Embryonic facial prominence (tissue), 1 donor: ENCODE measurements at regions not wholly inside any gene's neighbourhood (a gene's known extent, or its start where the extent isn't known, plus 50 kb on each side); places are given as distances from the start of the nearest gene placed in this dataset.

Experiments used
- DNase-seq: peaks from one replicate; pipeline ENCODE4 v3.0.0-alpha.2; 2016; ENCODE audit errors: extremely low spot score

- DNase-seq = no peak
Measured at GRCh38 chr5:155406815-155407214, 393.3 kb downstream of the KIF4B start.

GRCh38 chr5:155408465-155408864, 394.9 kb downstream of the KIF4B start:
- DNase-seq = no peak

DNA sequence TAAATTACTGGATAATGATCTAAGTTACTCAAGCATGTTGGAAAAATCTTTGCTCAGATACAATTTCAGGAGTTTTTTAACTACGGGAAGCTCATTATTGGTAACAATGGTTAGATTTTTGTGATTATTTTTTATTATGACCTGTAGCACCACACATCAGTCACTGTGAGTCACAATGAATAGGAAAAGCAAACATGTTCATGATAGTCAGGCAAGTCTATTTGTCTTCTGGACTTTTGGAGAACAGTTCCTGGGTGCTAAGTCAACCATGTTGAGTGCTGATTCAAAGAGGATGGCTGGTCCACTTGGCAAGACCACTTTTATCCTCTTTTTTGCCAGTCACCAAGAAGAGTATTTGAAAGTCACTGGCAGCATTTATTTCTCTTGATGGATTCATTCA, 403.2 kb downstream of the KIF4B start:
- no peak for DNase-seq

DNA sequence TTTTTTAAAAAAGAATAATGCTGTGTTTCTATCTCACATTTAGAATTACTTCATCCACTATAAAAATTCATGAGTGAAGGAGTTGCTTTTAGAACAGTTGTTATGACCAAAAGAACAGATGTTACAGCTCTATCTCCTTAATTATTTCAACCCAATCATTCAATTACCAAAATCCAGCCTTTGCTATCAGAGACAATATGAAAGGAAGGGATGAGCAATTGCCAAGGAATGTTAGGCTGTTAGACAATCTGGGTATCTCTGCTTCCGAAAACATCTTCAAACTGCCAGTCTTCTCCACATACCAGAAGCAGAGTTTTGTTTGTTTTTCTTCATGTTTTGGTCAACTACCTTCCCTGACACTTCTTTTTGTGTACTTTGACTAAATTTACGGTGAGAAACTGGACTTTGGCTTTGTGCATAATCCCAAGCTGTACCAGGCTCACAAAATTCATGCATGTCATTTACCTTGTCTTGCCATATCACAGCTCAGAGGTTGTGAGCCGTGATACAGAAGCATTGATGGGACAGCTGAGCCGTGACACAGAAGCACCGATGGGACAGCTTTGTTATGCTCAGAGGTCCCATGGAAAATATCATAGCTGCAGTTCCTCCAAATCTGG, 405.5 kb downstream of the KIF4B start:
- DNase-seq = no peak

GRCh38 chr5:155430192-155430591, 416.6 kb downstream of the KIF4B start:
- DNase-seq = no peak

DNA sequence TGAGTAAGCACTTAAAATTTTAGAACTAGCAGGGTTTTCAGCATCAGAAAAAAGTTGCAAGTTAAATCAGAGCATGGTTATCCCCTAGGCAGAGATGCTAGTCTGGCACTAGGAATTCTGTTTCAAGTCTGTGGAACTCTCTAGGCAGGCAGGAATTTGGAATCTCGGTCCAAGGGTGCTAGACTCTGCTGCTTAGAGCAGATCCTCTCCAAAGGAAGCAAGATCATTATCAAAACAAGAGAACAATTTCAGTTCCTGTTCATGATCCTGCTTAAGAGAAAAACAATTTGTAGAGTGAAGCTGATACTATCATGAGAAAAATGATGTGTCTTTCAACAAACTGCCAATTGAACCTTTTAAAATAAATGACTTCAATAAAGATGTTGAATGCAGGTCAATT, 420.7 kb downstream of the KIF4B start:
- DNase-seq = no peak

- no peak for DNase-seq
Measured at GRCh38 chr5:155434681-155435080, 421.1 kb downstream of the KIF4B start.

DNA sequence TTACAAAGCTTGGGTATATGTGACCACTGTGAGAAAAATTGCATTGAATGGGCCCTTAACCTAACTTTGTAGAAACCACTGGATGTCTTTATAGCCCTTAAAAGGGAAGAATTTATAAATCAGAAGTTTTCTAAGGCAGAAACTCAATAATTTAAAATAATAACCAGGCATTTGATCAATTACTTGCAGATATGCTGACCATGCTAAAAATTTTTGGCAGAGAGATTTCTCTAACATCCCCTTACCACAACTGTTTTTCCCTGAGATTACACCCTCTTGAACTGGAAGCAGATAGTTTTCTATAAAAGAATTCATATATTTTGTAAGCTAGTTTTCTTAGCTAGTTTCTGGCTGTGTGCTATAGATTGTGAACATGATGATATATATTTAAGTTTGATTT, 428.3 kb downstream of the KIF4B start:
- no peak for DNase-seq

DNA sequence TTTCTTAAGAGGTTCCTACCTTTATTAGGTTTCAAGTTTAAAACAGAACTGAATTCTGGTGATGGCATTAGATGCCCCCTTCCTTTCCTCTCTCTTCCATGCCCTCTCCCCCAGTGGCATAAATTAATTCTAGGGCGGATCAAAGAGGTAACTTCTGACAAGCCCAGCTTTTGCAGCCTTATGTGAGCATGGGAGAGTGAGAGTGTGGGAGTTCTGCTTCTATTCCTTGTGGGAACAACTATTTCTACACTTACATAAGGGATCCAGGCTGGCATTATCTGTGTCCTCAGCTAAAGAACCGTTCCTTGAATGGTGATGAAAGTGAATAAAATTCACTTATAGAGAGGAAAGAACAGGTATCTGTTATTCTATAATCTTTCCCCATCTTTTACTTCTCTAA, 437.6 kb downstream of the KIF4B start:
- no peak for DNase-seq

GRCh38 chr5:155455791-155456514, 442.4 kb downstream of the KIF4B start:
- DNase-seq = no peak

GRCh38 chr5:155459889-155460500, 446.4 kb downstream of the KIF4B start:
- DNase-seq = no peak

DNA sequence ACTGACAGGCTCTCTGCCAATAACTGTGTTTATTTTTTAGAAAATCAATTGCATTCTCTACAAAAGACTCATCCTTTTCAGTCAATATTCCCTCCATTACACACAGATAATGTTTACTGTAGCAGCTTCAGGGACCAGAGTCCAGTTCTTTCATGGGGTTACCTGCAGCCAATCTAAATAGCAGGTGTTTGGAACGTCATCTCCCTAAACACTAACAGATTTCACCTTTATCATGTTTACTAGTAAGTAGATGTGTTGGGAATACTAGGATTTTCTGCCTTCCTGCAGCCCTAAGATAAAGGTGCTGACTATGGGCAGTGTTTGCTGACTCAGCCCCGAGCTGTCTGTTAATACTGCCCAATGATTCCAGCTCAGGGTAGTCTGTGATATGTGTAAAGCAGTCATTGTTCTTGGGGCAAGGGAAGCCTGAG, 447.0 kb downstream of the KIF4B start:
- no peak for DNase-seq

DNA sequence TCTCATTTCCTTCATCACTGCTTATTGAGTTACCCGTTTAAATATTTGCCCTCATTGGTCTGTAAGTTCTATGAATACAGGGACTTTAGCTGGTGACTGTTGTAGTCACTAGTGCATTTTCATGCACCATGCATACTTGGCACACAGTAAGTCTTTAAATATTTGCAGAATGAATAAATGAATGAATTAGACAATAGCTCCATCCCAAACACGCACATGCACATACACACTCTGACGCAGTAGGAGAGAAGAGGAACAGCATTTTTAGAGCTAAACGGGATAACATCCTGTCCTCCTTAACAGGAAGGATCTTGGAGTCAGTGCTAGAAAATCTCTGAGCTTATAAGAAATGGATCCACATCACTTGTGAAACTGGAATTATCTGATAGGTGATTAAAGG, 447.7 kb downstream of the KIF4B start:
- no peak for DNase-seq

GRCh38 chr5:155466851-155467250, 453.3 kb downstream of the KIF4B start:
- no peak for DNase-seq

DNA sequence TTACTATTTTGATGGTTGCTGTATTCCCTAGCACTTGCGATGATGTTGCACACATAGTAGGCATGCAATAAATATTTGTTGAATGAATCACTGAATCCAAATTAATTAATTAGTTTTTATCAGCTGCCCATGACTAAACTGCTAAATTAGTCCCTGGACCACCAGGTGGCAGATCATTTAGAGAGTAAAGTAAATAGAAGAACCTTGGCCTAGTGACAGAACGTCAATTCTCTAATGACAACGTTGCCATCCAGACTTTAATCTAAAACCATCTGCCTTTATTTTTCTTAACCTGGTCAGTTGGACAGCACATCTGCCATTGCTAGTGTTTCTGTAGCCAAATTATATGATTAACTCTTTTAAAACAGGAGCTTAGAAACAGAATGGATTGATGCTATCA, 457.5 kb downstream of the KIF4B start:
- DNase-seq = no peak

- no peak for DNase-seq
Measured at GRCh38 chr5:155472780-155473179, 459.2 kb downstream of the KIF4B start.

DNA sequence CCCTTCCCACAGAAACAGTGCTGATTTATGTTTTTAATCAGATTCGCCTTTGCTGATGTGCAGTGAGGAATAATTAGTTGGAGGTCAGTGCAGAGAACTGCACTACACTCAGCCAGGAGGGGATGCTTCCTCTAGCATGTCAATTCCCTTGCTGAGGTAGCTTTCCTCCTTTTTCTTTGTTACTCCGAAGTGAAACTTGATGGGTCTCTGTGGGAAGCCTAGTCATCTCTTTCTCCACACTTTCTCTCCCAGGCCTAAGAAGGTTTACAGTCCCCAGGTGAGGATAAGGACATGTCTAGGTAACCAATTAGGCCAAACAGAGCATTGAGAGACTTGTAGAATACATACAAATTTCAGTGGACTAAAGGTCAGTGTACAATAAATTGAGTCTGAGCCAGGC, 461.8 kb downstream of the KIF4B start:
- no peak for DNase-seq

DNA sequence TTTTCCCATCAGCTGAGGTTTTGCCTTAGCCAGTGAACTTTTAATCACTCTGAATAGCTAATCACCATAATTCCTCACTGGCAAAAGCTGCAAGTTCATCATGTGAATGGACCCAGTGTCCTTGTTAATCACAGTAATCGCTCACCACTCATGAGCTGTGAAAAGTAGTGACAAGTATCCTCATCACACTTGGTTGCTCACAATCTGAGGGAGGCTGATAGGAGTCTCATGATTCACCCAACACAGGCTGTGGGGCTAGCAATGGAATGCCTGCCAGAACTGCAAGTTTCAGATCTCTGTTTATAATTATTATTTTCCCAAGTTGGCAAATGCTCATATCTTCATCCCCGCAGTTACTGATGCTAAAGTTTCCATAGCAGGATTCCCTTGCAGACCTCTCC, 467.2 kb downstream of the KIF4B start:
- no peak for DNase-seq

DNA sequence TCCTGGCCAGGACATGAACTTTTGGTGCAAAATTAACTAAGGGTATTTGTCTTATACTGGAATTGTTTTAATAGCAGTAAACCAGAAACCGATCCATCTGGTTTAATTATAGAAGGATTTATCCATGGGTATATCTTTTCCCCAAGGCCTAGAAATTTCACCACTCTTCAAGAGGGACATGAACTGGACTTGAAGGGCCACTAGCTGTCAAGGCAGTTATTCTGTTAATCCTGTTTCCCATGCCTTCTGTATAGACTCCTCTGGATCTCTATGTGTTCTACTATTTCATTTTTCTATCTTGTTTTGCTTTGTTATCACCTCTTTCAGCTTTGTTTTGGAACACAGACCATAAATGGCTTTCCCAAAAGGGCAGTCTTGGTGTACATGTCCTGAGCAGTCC, 467.6 kb downstream of the KIF4B start:
- no peak for DNase-seq

- no peak for DNase-seq
Measured at GRCh38 chr5:155482428-155482827, 468.9 kb downstream of the KIF4B start.

GRCh38 chr5:155485386-155485785, 471.8 kb downstream of the KIF4B start:
- no peak for DNase-seq

DNA sequence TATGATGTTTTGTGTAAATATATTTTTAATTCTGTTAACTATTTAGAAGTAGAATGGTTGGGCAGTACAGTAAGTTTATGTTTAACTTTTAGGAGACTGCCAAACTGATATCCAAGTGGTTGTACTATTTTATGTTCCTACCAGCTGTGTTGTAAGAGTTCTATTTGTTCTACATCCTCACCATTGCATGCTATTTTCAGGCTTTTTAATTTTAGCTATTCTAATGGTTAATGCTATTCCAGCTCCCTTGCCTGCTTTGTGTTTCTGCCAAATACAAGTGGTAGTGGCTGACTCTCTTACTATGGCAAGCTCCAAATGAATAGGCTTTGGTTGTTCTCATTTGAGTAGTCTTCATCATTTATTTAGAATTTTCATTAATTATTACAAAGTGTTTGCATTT, 476.4 kb downstream of the KIF4B start:
- DNase-seq = no peak

- no peak for DNase-seq
Measured at GRCh38 chr5:155492191-155492590, 478.6 kb downstream of the KIF4B start.
